NB4 (cell line): ENCODE measurements at regions not wholly inside any gene's neighbourhood (a gene's known extent, or its start where the extent isn't known, plus 50 kb on each side); places are given as distances from the start of the nearest gene placed in this dataset.

ENCODE experiments used
- DNase-seq: peaks from one replicate; pipeline ENCODE4 v3.0.0; 2010; ENCODE audit warnings: low read depth
- H3K4me3 ChIP-seq: one replicate; pipeline ENCODE4 v1.5.1; 2011; ENCODE audit warnings: mild to moderate bottlenecking, low read depth, low read length, moderate library complexity
- MYC ChIP-seq: IDR thresholded peaks from 2 replicates; pipeline ENCODE4 v1.6.1; 2011; ENCODE audit warnings: low read depth, low read length
- POLR2A ChIP-seq: IDR thresholded peaks from 2 replicates; pipeline ENCODE4 v1.6.1; 2011; ENCODE audit warnings: mild to moderate bottlenecking; ENCODE audit not compliant: insufficient read length; ENCODE audit errors: extremely low read depth
- TF ChIP-seq, protein P1 (sequence below): IDR thresholded peaks from 2 replicates; pipeline ENCODE4 v1.6.1; 2011; ENCODE audit warnings: low read depth, low read length
- TF ChIP-seq, protein P2 (sequence below): IDR thresholded peaks from one replicate; pipeline ENCODE4 v1.5.1; 2012; ENCODE audit warnings: low read depth, low read length

GRCh38 chr4:79850626-79851025, 222.4 kb downstream of the ANTXR2 start:
- DNase-seq = no peak
- TF ChIP-seq, protein P1, sequence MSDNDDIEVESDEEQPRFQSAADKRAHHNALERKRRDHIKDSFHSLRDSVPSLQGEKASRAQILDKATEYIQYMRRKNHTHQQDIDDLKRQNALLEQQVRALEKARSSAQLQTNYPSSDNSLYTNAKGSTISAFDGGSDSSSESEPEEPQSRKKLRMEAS = no peak
- no peak for TF ChIP-seq MYC
- TF ChIP-seq, protein P2, sequence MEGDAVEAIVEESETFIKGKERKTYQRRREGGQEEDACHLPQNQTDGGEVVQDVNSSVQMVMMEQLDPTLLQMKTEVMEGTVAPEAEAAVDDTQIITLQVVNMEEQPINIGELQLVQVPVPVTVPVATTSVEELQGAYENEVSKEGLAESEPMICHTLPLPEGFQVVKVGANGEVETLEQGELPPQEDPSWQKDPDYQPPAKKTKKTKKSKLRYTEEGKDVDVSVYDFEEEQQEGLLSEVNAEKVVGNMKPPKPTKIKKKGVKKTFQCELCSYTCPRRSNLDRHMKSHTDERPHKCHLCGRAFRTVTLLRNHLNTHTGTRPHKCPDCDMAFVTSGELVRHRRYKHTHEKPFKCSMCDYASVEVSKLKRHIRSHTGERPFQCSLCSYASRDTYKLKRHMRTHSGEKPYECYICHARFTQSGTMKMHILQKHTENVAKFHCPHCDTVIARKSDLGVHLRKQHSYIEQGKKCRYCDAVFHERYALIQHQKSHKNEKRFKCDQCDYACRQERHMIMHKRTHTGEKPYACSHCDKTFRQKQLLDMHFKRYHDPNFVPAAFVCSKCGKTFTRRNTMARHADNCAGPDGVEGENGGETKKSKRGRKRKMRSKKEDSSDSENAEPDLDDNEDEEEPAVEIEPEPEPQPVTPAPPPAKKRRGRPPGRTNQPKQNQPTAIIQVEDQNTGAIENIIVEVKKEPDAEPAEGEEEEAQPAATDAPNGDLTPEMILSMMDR = no peak
- TF ChIP-seq POLR2A = no peak
- no peak overlapping the region for H3K4me3 ChIP-seq

- TF ChIP-seq MYC (no peak), POLR2A (no peak)
- TF ChIP-seq, protein P1 = no peak
- TF ChIP-seq, protein P2 = no peak
- no peak for DNase-seq
- H3K4me3 ChIP-seq = no peak overlapping the region
These were observed 224.7 kb downstream of the ANTXR2 start for GRCh38 chr4:79848329-79848728.

DNA sequence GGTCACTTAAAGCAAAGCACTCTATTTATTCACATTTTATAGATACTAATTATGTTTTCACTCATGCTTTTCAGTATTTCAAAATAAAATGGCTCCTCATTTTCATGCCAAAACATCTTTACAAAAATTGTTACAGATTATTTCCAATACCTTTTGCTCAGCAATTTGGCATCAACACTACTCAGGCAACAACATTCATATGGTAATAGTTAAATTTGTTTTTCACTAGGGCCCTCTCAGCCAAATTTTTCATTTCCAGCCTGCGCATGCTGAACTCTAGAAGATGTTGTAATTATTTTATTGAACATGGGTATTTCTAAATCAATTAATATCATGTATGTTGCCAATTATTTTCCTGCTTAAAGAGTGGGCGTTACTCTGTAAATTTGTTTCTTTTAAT, 225.6 kb downstream of the ANTXR2 start:
- no peak overlapping the region for H3K4me3 ChIP-seq
- TF ChIP-seq POLR2A = no peak
- TF ChIP-seq MYC = no peak
- TF ChIP-seq, protein P2 = no peak
- TF ChIP-seq, protein P1 = no peak
- DNase-seq = no peak

DNA sequence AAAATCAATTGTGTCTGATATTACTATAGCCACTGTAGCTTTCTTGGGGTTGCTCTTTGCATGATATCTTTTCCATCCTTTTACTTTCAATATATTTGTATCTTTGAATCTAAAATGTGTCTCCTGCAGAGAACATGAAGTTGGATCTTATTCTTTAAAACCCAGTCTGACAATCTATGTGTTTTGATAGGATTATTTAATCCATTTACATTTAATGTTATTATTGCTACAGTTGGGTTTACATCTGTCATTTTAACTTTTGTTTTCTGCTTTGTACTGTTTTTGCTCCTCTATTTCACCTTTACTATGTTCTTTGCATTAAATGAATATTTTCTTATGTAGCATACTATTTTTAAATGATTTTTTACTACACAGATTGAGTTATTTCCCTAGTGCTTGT, 230.9 kb downstream of the ANTXR2 start:
- TF ChIP-seq, protein P1 = no peak
- TF ChIP-seq POLR2A (no peak), MYC (no peak)
- no peak for DNase-seq
- no peak overlapping the region for H3K4me3 ChIP-seq

DNA sequence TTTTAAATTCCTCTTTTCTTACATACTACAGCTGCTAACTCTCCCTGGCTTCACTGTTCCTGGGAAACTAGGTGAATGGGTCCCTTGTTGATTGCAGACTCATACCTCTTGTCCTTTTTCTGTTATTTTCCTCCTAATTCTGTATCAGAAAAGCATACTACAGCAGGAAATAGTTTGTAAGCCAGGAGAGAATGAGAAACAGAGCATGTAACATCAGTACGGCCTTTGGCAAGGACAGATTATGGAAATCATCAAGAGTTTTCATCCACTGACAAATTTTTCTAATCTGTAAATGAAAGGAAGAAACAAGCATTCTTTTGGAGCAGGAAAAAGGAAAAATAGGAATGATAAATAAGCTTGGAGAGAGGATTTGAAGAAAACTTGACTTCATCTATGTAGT, 239.2 kb downstream of the ANTXR2 start:
- no peak overlapping the region for H3K4me3 ChIP-seq
- DNase-seq = no peak
- TF ChIP-seq, protein P2 = no peak
- TF ChIP-seq POLR2A = no peak
- no peak for TF ChIP-seq MYC
- TF ChIP-seq, protein P1 = no peak

DNA sequence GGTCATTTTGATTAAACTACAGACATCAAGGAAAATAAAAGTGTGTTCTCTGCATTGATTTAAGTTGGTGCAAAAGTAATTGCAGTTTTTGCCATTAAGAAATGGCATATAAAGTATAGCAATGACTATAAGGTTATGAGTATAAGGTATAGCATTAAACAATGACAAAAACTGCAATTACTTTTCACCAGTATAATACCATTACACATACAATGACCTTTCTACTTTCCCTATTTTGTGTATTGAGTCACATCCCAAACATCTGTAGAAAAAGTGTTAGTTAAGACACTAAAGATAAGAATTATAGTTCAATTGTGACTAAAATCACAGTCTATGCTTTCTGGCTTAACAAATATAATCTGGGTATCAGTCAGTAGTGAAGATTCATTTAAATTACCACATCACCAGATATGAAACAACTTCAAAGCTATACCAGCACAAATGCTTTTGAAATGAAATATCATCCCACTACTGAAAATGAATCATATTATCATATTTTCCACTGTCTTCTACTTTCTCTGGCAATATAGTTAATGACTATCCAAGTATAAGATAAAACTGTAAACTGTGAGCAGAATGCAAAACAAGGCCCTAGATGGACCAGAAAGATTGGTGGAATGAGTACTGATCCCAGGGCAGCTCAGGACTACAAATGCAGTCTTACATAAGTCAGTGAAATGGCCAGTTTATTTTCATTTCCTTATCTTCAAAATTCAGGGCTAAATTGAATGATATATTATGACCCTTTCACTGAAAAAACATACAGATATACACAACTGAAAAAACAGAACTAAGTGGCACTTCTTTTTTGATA, 241.1 kb downstream of the ANTXR2 start:
- no peak for DNase-seq
- TF ChIP-seq, protein P1 = no peak
- TF ChIP-seq, protein P2 = no peak
- no peak for TF ChIP-seq MYC
- no peak for TF ChIP-seq POLR2A

More for the DNA sequence above, 241.1 kb downstream of the ANTXR2 start:
- no peak overlapping the region for H3K4me3 ChIP-seq
